ENCODE measurements at regions not wholly inside any gene's neighbourhood (a gene's known extent, or its start where the extent isn't known, plus 50 kb on each side); places are given as distances from the start of the nearest gene placed in this dataset.

- TF ChIP-seq CTCF (IDR thresholded peaks at IDR 0.05; ENCODE audit: poor library complexity) (no peak), EZH2 (IDR thresholded peaks at IDR 0.05; ENCODE audit: borderline replicate concordance) (no peak), EZH2phosphoT487 (IDR thresholded peaks at IDR 0.05; ENCODE audit: low read depth, severe bottlenecking, unreplicated experiment) (no peak)
These were observed 50.9 kb upstream of the BCL2L14 start for GRCh38 chr12:12019881-12020280.
